K562 (cell line): ENCODE measurements at regions not wholly inside any gene's neighbourhood (a gene's known extent, or its start where the extent isn't known, plus 50 kb on each side); places are given as distances from the start of the nearest gene placed in this dataset.

Experiments used
- ATAC-seq: fragments of 200-7000 bp; cut with Tn5 transposase; 3 replicates; pipeline ENCODE4 v1.9.1; 2020; ENCODE audit warnings: moderate library complexity
- BruUV-seq: library from RNA; stranded (reverse); fragments of 400-500 nt; replicated peaks from 2 replicates; lab custom pipeline; 2021; lab: Mats Ljungman, UMichigan
- CTCF ChIA-PET: fragments of 300-600 bp; formaldehyde crosslinking; extraction: SDS; loops from one replicate; lab custom pipeline; 2021; ENCODE audit warnings: low intra/inter-chr PET ratio; lab: Yijun Ruan, JAX
- POLR2A ChIA-PET: fragments of 300-600, 350-650 bp; sonication (Branson Sonifier 250); formaldehyde crosslinking; extraction: SDS; loops from one replicate; lab custom pipeline; 2021; ENCODE audit warnings: antibody characterized with exemption, inconsistent platforms; lab: Yijun Ruan, JAX
- DNase-seq, 4 experiments: peaks; one replicate each; pipeline versions ENCODE4 v3.0.0 to v3.0.0-alpha.2; 2011 to 2018; ENCODE audit warnings: low spot score in 3 of 4, mixed read lengths in 3 of 4; ENCODE audit errors: extremely low read depth in 1 of 4
- FAIRE-seq: peaks from 2 replicates; lab custom pipeline; 2011; peaks lifted over from hg19 to GRCh38; lab: Jason Lieb, UNC
- H2AFZ ChIP-seq: 2 replicates; pipeline ENCODE4 v1.6.0; 2011; ENCODE audit warnings: low read depth, low read length, control low read depth, inconsistent platforms
- H3K27ac ChIP-seq: fragments of 200-600 bp; 3 replicates; pipeline ENCODE4 v1.8.0; 2011; ENCODE audit warnings: low read depth, mild to moderate bottlenecking, control low read depth, inconsistent platforms, low read length, moderate library complexity, mixed read lengths; ENCODE audit errors: extremely low read depth
- H3K27me3 ChIP-seq, 2 experiments: fragments of 300-600 bp in 1 of 2; 2 replicates in 1 of 2; 3 replicates in 1 of 2; pipeline versions ENCODE4 v1.6.0 to v1.8.0; 2011; ENCODE audit warnings: inconsistent platforms in 2 of 2, low read length in 2 of 2, mild to moderate bottlenecking in 1 of 2, mixed read lengths in 1 of 2, moderate library complexity in 1 of 2; ENCODE audit not compliant: control insufficient read depth in 2 of 2, insufficient read depth in 2 of 2
- H3K36me3 ChIP-seq: fragments of 300-600 bp; 3 replicates; pipeline ENCODE4 v1.8.0; 2011; ENCODE audit warnings: mild to moderate bottlenecking, low read length, inconsistent platforms; ENCODE audit not compliant: control insufficient read depth, insufficient read depth
- H3K4me1 ChIP-seq, 2 experiments: fragments of 200-600 bp in 1 of 2; replicated peaks in 1 of 2; 2 replicates in 1 of 2; 3 replicates in 1 of 2; pipeline versions ENCODE4 v1.5.1 to v1.8.0; 2011; ENCODE audit warnings: inconsistent platforms in 2 of 2, low read length in 2 of 2, mild to moderate bottlenecking in 1 of 2, mixed read lengths in 1 of 2, moderate library complexity in 1 of 2; ENCODE audit not compliant: control insufficient read depth in 2 of 2, insufficient read depth in 2 of 2
- H3K4me2 ChIP-seq: 2 replicates; pipeline ENCODE4 v1.6.1; 2011; ENCODE audit warnings: low read length, control low read depth, inconsistent platforms, mixed read lengths; ENCODE audit not compliant: insufficient read depth
- H3K4me3 ChIP-seq: fragments of 200-600 bp; sonication (generic), shearing (Covaris generic); 2 replicates; pipeline ENCODE4 v1.5.1; 2016; ENCODE audit warnings: control low read depth, inconsistent platforms
- H3K79me2 ChIP-seq: fragments of 200-600 bp; 3 replicates; pipeline ENCODE4 v1.8.0; 2011; ENCODE audit warnings: low read length, inconsistent platforms; ENCODE audit not compliant: control insufficient read depth, insufficient read depth
- H3K9ac ChIP-seq, 2 experiments: 2 replicates each; pipeline versions ENCODE4 v1.6.0 to v1.6.1; 2011; ENCODE audit warnings: low read depth in 2 of 2, low read length in 2 of 2, control low read depth in 1 of 2, inconsistent platforms in 1 of 2, mild to moderate bottlenecking in 1 of 2, mixed read lengths in 1 of 2; ENCODE audit not compliant: insufficient read depth in 1 of 2
- H3K9me1 ChIP-seq: one replicate; pipeline ENCODE4 v1.6.0; 2011; ENCODE audit warnings: inconsistent platforms, mild to moderate bottlenecking, low read length, moderate library complexity; ENCODE audit not compliant: control insufficient read depth, insufficient read depth
- H3K9me3 ChIP-seq: replicated peaks from 2 replicates; pipeline ENCODE4 v1.5.1; 2011; ENCODE audit warnings: low read depth, low read length, inconsistent platforms; ENCODE audit not compliant: control insufficient read depth, insufficient read depth
- H4K20me1 ChIP-seq: replicated peaks from 2 replicates; pipeline ENCODE4 v1.6.1; 2011; ENCODE audit warnings: low read length, inconsistent platforms, mixed read lengths; ENCODE audit not compliant: control insufficient read depth, insufficient read depth
- BHLHE40 ChIP-seq: IDR thresholded peaks from 2 replicates; pipeline ENCODE4 v1.6.1; 2011; ENCODE audit warnings: low read length, improper control_type of control experiment
- C11orf30 ChIP-seq: fragments of 450-650 bp; IDR thresholded peaks from 2 replicates; pipeline ENCODE4 v1.6.1; 2016; ENCODE audit warnings: low read depth, mild to moderate bottlenecking
- LEF1 ChIP-seq: fragments of 450-650 bp; IDR thresholded peaks from 2 replicates; pipeline ENCODE4 v1.6.1; 2016; ENCODE audit warnings: mild to moderate bottlenecking
- MYNN ChIP-seq, 2 experiments: sonication (generic); formaldehyde crosslinking in 1 of 2; IDR thresholded peaks; 2 replicates each; pipeline versions ENCODE4 v1.5.0 to v1.6.1; 2016 to 2020; ENCODE audit warnings: antibody characterized with exemption in 1 of 2, missing genetic modification reagents in 1 of 2
- OTX1 ChIP-seq: fragments of 450-650 bp; formaldehyde crosslinking; IDR thresholded peaks from 2 replicates; pipeline ENCODE4 v1.4.0; 2022; ENCODE audit warnings: mild to moderate bottlenecking
- RCOR1 ChIP-seq, 2 experiments: IDR thresholded peaks; 2 replicates each; pipeline ENCODE4 v1.6.1; 2012; ENCODE audit warnings: low read depth in 2 of 2, low read length in 2 of 2, borderline replicate concordance in 1 of 2, improper control_type of control experiment in 1 of 2
- TAF1 ChIP-seq: IDR thresholded peaks from 2 replicates; pipeline ENCODE4 v1.6.1; 2011; ENCODE audit warnings: mild to moderate bottlenecking, low read length, moderate library complexity; ENCODE audit not compliant: insufficient read depth, control insufficient read depth, severe bottlenecking; ENCODE audit errors: extremely low read depth
- WGBS: fragments of 100-300 bp; shearing (Covaris generic); methylation state at CpG from one replicate; pipeline ENCODE4 v1.1.6; 2016; ENCODE audit warnings: low coverage, mixed read lengths; ENCODE audit not compliant: insufficient coverage; ENCODE audit errors: missing lambda C conversion rate; 5-methylcytosine and 5-hydroxymethylcytosine counted together
- in situ Hi-C: fragments of 300-500 bp; cut with MboI; formaldehyde crosslinking; loops from 4 replicates; pipeline ENCODE4 v1.15.0; 2018; ENCODE audit warnings: inconsistent platforms, mixed read lengths
- intact Hi-C: fragments of 100-400 bp; cut with micrococcal nuclease; formaldehyde crosslinking; loops from 2 replicates; pipeline ENCODE4 v1.14.2; 2022
- TF ChIP-seq, protein P1 (sequence below): sonication (generic); formaldehyde crosslinking; IDR thresholded peaks from 2 replicates; pipeline ENCODE4 v1.8.0; 2022; ENCODE audit warnings: missing genetic modification reagents, mild to moderate bottlenecking, moderate library complexity, borderline replicate concordance
- TF ChIP-seq, protein P2 (sequence below): fragments of 200-800 bp; sonication (Bioruptor generic); IDR thresholded peaks from 2 replicates; pipeline ENCODE4 v1.6.1; 2017; ENCODE audit warnings: missing genetic modification characterization, missing compliant biosample characterization
- TF ChIP-seq, protein P3 (sequence below): sonication (generic); formaldehyde crosslinking; IDR thresholded peaks from 2 replicates; pipeline ENCODE4 v1.8.0; 2023; ENCODE audit warnings: mild to moderate bottlenecking, missing genetic modification reagents
- TF ChIP-seq, protein P4 (sequence below): sonication (generic); formaldehyde crosslinking; IDR thresholded peaks from 2 replicates; pipeline ENCODE4 v1.8.1; 2023; ENCODE audit warnings: mild to moderate bottlenecking, missing genetic modification reagents

DNA sequence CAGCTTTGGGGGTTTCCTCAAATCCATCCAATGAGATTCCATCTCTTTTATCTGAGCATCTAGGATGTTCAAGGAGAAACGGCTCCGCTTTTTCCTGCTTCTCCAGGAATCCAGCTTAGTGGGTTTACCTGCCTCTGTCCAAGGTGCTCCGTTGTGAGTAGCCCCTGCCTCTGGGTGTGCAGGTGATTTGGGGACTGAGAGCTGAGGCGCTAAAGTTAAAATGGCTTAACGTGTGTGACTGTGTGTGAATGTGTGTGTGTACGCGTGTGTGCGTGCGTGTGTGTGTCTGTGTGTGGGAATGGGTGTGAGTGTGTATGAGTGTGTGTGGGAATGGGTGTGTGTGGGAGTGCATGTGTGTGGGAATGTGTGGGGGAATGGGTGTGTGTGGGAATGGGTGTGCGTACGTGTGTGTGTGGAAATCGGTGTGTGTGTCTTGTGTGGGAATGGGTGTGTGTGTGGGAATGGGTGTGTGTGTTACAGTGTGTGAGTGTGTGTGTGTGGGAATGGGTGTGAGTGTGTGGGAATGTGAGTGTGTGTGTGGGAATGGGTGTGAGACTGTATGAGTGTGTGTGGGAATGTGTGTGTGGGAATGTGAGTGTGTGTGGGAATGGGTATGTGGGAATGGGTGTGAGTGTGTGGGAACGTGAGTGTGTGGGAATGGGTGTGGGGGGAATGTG, 90.2 kb upstream of the INSIG1 start (continued):
- no peak for TF ChIP-seq RCOR1 (IDR thresholded peaks at IDR 0.05; ENCODE audit: borderline replicate concordance in 1 of 2, low read depth in 2 of 2, low read length in 2 of 2)
- TF ChIP-seq C11orf30 = no peak
- TF ChIP-seq, protein P1, sequence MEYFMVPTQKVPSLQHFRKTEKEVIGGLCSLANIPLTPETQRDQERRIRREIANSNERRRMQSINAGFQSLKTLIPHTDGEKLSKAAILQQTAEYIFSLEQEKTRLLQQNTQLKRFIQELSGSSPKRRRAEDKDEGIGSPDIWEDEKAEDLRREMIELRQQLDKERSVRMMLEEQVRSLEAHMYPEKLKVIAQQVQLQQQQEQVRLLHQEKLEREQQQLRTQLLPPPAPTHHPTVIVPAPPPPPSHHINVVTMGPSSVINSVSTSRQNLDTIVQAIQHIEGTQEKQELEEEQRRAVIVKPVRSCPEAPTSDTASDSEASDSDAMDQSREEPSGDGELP (CRISPR knock-in tag) = no peak
- TF ChIP-seq TAF1 = no peak
- no peak for TF ChIP-seq LEF1
- no peak for TF ChIP-seq BHLHE40
- 0 out of 2 replicates have a peak, but pooled peaks have one; percentile 47 for TF ChIP-seq OTX1 (CRISPR knock-in tag)

DNA sequence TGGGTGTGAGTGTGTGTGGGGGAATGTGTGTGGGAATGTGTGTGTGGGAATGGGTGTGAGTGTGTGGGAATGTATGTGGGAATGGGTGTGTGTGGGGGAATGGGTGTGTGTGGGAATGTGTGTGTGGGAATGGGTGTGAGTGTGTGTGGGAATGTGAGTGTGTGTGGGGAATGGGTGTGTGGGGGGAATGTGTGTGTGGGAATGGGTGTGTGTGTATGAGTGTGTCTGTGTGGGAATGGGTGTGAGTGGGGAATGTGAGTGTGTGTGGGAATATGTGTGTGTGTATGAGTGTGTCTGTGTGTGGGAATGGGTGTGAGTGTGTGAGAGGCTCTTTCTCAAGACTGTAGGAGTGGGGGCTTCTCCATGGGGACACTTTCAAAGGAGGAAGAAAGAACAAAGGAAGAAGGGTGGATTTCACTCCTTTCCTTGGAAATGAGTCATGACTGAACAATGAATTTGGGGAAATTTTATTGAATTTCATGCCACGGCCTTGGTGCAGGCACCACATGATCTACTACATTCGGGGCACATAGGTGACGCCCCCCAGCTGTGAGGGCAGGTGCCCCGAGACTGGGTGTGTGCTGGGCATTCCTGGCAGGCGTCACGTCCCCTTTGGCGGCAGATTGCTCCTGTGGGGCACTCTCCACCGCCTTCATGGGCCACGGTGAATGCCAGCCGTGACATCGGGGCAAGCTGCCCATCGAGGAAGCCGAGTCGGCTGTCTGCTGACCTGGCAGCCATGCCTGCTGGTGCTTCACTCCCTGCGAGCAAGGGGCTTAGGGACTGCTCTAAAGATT, 88.8 kb upstream of the INSIG1 start:
- ATAC-seq (no peak), FAIRE-seq (no peak), DNase-seq (no peak)
- ChIA-PET POLR2A (interaction anchor here (0.6 to 1.0 kb wide), 2 partner anchors 9 to 48 kb away, joined by 3 read pairs; no protein-coding TSS in a partner anchor), CTCF (no interaction called here)
- peaks cover 3% of the 10 kb centered on the region; the same call in 1 of the 3 replicates for H3K36me3 ChIP-seq
- in situ Hi-C loops (loop anchor here (5.0 kb wide), 1 partner anchor 83 kb away; no protein-coding TSS in a partner anchor), intact Hi-C loops (no loop called here)
- 0 out of 2 replicates have a peak, but pooled peaks cover 6% of the 10 kb centered on the region for H4K20me1 ChIP-seq
- no peaks in the 10 kb centered on the region for H3K9me1 ChIP-seq
- H3K79me2 ChIP-seq = peaks cover 13% of the 10 kb centered on the region; the same call in 2 of the 3 replicates
- H2AFZ ChIP-seq = no peak overlapping the region
- H3K9ac ChIP-seq = no peak overlapping the region
- 81% methylated on average over 15 of the region's 15 CpGs for WGBS
- peaks cover 31 to 57% of the 10 kb centered on the region in 2 experiments for H3K4me1 ChIP-seq
- no peaks in the 10 kb centered on the region; a peak in 1 of 5 replicates for H3K27me3 ChIP-seq
- no peak overlapping the region for H3K4me3 ChIP-seq
- 0 out of 2 replicates have a peak, but pooled peaks cover 3% of the 10 kb centered on the region for H3K9me3 ChIP-seq
- no peak overlapping the region for H3K4me2 ChIP-seq
- no peak overlapping the region for H3K27ac ChIP-seq
- BruUV-seq = no TSS peak
- TF ChIP-seq MYNN (IDR thresholded peaks at IDR 0.05) (peak; percentile 68; the same call in 1 of the 2 replicates), MYNN (CRISPR knock-in tag; IDR thresholded peaks at IDR 0.05) (no peak)
- TF ChIP-seq, protein P2, sequence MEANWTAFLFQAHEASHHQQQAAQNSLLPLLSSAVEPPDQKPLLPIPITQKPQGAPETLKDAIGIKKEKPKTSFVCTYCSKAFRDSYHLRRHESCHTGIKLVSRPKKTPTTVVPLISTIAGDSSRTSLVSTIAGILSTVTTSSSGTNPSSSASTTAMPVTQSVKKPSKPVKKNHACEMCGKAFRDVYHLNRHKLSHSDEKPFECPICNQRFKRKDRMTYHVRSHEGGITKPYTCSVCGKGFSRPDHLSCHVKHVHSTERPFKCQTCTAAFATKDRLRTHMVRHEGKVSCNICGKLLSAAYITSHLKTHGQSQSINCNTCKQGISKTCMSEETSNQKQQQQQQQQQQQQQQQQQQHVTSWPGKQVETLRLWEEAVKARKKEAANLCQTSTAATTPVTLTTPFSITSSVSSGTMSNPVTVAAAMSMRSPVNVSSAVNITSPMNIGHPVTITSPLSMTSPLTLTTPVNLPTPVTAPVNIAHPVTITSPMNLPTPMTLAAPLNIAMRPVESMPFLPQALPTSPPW (CRISPR knock-in tag) = no peak
- TF ChIP-seq, protein P3, sequence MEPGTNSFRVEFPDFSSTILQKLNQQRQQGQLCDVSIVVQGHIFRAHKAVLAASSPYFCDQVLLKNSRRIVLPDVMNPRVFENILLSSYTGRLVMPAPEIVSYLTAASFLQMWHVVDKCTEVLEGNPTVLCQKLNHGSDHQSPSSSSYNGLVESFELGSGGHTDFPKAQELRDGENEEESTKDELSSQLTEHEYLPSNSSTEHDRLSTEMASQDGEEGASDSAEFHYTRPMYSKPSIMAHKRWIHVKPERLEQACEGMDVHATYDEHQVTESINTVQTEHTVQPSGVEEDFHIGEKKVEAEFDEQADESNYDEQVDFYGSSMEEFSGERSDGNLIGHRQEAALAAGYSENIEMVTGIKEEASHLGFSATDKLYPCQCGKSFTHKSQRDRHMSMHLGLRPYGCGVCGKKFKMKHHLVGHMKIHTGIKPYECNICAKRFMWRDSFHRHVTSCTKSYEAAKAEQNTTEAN (CRISPR knock-in tag) = peak; percentile 97
- TF ChIP-seq, protein P4, sequence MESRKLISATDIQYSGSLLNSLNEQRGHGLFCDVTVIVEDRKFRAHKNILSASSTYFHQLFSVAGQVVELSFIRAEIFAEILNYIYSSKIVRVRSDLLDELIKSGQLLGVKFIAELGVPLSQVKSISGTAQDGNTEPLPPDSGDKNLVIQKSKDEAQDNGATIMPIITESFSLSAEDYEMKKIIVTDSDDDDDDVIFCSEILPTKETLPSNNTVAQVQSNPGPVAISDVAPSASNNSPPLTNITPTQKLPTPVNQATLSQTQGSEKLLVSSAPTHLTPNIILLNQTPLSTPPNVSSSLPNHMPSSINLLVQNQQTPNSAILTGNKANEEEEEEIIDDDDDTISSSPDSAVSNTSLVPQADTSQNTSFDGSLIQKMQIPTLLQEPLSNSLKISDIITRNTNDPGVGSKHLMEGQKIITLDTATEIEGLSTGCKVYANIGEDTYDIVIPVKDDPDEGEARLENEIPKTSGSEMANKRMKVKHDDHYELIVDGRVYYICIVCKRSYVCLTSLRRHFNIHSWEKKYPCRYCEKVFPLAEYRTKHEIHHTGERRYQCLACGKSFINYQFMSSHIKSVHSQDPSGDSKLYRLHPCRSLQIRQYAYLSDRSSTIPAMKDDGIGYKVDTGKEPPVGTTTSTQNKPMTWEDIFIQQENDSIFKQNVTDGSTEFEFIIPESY = peak; percentile 71; the same call in 1 of the 2 replicates
